ENCODE measurements at regions not wholly inside any gene's neighbourhood (a gene's known extent, or its start where the extent isn't known, plus 50 kb on each side); places are given as distances from the start of the nearest gene placed in this dataset.

DNA sequence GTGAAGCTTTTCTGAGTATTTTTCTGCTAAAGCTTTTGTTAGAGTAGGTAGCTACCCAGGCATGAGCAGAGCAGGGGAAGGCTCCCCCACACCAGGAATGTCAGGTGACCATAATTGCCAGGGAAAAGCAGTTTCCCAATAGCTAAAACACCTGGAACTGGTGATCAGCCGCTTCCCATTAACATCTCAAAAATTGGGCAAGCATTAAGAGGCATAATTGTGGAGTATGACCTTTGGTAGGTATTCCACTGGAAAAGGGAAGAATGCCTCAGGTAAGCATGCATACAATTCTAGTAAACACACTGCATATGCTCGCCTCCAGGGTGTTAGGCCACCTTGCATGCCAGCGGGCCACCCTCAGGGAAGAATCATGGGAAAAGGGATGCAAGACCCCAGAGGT is 84.5 kb downstream of the CCR1 start:
- no peaks in the 10 kb centered on the region for H3K27me3 ChIP-seq (ENCODE audit: control insufficient read depth in 1 of 2, insufficient read depth in 2 of 2, low read length in 2 of 2)
- no peaks in the 10 kb centered on the region for H4K20me1 ChIP-seq (ENCODE audit: insufficient read depth, low read length)
- H3K79me2 ChIP-seq (ENCODE audit: insufficient read depth, low read length), result no peaks in the 10 kb centered on the region
- no peak overlapping the region for H2AFZ ChIP-seq (ENCODE audit: low read length)
- WGBS (ENCODE audit: low lambda C conversion rate), result 0% methylated on average over 1 of the region's 3 CpGs
- ChIA-PET CTCF (ENCODE audit: low intra/inter-chr PET ratio, low total read pairs) (no interaction called here), POLR2A (no interaction called here)
- DNase-seq (ENCODE audit: low spot score) (no peak), FAIRE-seq (no peak), ATAC-seq (no peak)
- no peaks in the 10 kb centered on the region for H3K36me3 ChIP-seq (replicated peaks in 1 of 2; ENCODE audit: control insufficient read depth in 1 of 2, insufficient read depth in 2 of 2, low read length in 2 of 2)
- H3K4me2 ChIP-seq (ENCODE audit: low read depth, low read length), result no peak overlapping the region
- no peaks in the 10 kb centered on the region for H3K9me3 ChIP-seq (ENCODE audit: low read length)
- TF ChIP-seq ZNF530 (CRISPR knock-in tag; IDR thresholded peaks at IDR 0.05; ENCODE audit: low read depth) (no peak), ZNF703 (CRISPR knock-in tag; IDR thresholded peaks at IDR 0.05; ENCODE audit: borderline replicate concordance) (no peak), ZKSCAN5 (CRISPR knock-in tag; IDR thresholded peaks at IDR 0.05) (no peak), KAT8 (CRISPR knock-in tag; IDR thresholded peaks at IDR 0.05) (no peak), CAMTA2 (CRISPR knock-in tag; IDR thresholded peaks at IDR 0.05; ENCODE audit: borderline replicate concordance) (no peak)
- TF ChIP-seq, protein P1, sequence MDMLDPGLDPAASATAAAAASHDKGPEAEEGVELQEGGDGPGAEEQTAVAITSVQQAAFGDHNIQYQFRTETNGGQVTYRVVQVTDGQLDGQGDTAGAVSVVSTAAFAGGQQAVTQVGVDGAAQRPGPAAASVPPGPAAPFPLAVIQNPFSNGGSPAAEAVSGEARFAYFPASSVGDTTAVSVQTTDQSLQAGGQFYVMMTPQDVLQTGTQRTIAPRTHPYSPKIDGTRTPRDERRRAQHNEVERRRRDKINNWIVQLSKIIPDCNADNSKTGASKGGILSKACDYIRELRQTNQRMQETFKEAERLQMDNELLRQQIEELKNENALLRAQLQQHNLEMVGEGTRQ (IDR thresholded peaks at IDR 0.05; ENCODE audit: low read depth, low read length), result no peak
- TF ChIP-seq, protein P1 (CRISPR knock-in tag; IDR thresholded peaks at IDR 0.05; ENCODE audit: borderline replicate concordance), result no peak
- TF ChIP-seq, protein P2, sequence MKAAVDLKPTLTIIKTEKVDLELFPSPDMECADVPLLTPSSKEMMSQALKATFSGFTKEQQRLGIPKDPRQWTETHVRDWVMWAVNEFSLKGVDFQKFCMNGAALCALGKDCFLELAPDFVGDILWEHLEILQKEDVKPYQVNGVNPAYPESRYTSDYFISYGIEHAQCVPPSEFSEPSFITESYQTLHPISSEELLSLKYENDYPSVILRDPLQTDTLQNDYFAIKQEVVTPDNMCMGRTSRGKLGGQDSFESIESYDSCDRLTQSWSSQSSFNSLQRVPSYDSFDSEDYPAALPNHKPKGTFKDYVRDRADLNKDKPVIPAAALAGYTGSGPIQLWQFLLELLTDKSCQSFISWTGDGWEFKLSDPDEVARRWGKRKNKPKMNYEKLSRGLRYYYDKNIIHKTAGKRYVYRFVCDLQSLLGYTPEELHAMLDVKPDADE (CRISPR knock-in tag; IDR thresholded peaks at IDR 0.05), result no peak
- TF ChIP-seq, protein P3, sequence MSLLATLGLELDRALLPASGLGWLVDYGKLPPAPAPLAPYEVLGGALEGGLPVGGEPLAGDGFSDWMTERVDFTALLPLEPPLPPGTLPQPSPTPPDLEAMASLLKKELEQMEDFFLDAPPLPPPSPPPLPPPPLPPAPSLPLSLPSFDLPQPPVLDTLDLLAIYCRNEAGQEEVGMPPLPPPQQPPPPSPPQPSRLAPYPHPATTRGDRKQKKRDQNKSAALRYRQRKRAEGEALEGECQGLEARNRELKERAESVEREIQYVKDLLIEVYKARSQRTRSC (CRISPR knock-in tag; IDR thresholded peaks at IDR 0.05; ENCODE audit: low read depth), result no peak
- H3K27ac ChIP-seq (ENCODE audit: extremely low read length, insufficient read depth, low read length), result no peak overlapping the region
- H3K9ac ChIP-seq (ENCODE audit: insufficient read depth, low read depth, low read length), result no peak overlapping the region
- H3K4me3 ChIP-seq (replicated peaks in 1 of 3; ENCODE audit: insufficient read depth in 1 of 3, low read depth in 2 of 3, low read length in 3 of 3), result no peak overlapping the region
- intact Hi-C loops (cut with micrococcal nuclease; ENCODE audit: unreplicated experiment) (no loop called here), in situ Hi-C loops (cut with HindIII; ENCODE audit: extremely low pct_ligation_motif_present, low pct_unique_long_range_greater_than_20kb) (no loop called here)
- BruUV-seq (replicated peaks), result no TSS peak
- no peaks in the 10 kb centered on the region for H3K4me1 ChIP-seq (ENCODE audit: insufficient read depth, low read length)

Measured in HepG2 (cell line).